ENCODE measurements at regions not wholly inside any gene's neighbourhood (a gene's known extent, or its start where the extent isn't known, plus 50 kb on each side); places are given as distances from the start of the nearest gene placed in this dataset.

GRCh38 chr1:194069831-194070218, 883.4 kb upstream of the B3GALT2 start:
- TF ChIP-seq CTCF (IDR thresholded peaks at IDR 0.05; ENCODE audit: insufficient read depth, low read length), result no peak
- DNase-seq (ENCODE audit: low read depth), result no peak
- H3K4me3 ChIP-seq (ENCODE audit: low read depth, low read length), result no peak overlapping the region

GRCh38 chr1:194069168-194069830, 882.9 kb upstream of the B3GALT2 start:
- DNase-seq (ENCODE audit: low read depth), result peak; percentile 40
- H3K4me3 ChIP-seq (ENCODE audit: low read depth, low read length), result no peak overlapping the region
- TF ChIP-seq CTCF (IDR thresholded peaks at IDR 0.05; ENCODE audit: insufficient read depth, low read length), result no peak

- H3K4me3 ChIP-seq (ENCODE audit: low read depth, low read length), result no peak overlapping the region
- no peak for TF ChIP-seq CTCF (IDR thresholded peaks at IDR 0.05; ENCODE audit: insufficient read depth, low read length)
- no peak for DNase-seq (ENCODE audit: low read depth)
Observed at GRCh38 chr1:194068446-194069167, 882.2 kb upstream of the B3GALT2 start.

- DNase-seq (ENCODE audit: low read depth), result no peak
- no peak overlapping the region for H3K4me3 ChIP-seq (ENCODE audit: low read depth, low read length)
- TF ChIP-seq CTCF (IDR thresholded peaks at IDR 0.05; ENCODE audit: insufficient read depth, low read length), result no peak
Observed at GRCh38 chr1:194067772-194068171, 881.4 kb upstream of the B3GALT2 start.

- peak; percentile 2 for DNase-seq (ENCODE audit: low read depth)
- no peak for TF ChIP-seq CTCF (IDR thresholded peaks at IDR 0.05; ENCODE audit: insufficient read depth, low read length)
- H3K4me3 ChIP-seq (ENCODE audit: low read depth, low read length), result no peak overlapping the region
Observed at GRCh38 chr1:194062962-194063361, 876.5 kb upstream of the B3GALT2 start.

- no peak for TF ChIP-seq CTCF (IDR thresholded peaks at IDR 0.05; ENCODE audit: insufficient read depth, low read length)
- no peak for DNase-seq (ENCODE audit: low read depth)
- H3K4me3 ChIP-seq (ENCODE audit: low read depth, low read length), result no peak overlapping the region
Observed at GRCh38 chr1:194062526-194062925, 876.1 kb upstream of the B3GALT2 start.
